HG03520 (cell line): ENCODE measurements at regions not wholly inside any gene's neighbourhood (a gene's known extent, or its start where the extent isn't known, plus 50 kb on each side); places are given as distances from the start of the nearest gene placed in this dataset.

Source experiments
- ATAC-seq: cut with Tn5 transposase; IDR thresholded peaks from one replicate; pipeline ENCODE4 v1.9.1; 2021; ENCODE audit warnings: mild to moderate bottlenecking, moderate library complexity; ENCODE audit not compliant: unreplicated experiment

- no peak for ATAC-seq
These were observed 348.5 kb upstream of the PROK2 start for GRCh38 chr3:72133329-72134011.

GRCh38 chr3:72131899-72132298, 347.0 kb upstream of the PROK2 start:
- no peak for ATAC-seq

GRCh38 chr3:72130565-72130964, 345.6 kb upstream of the PROK2 start:
- ATAC-seq, result no peak

- no peak for ATAC-seq
These were observed 344.6 kb upstream of the PROK2 start for GRCh38 chr3:72129501-72130094.

GRCh38 chr3:72128921-72129320, 344.0 kb upstream of the PROK2 start:
- no peak for ATAC-seq

GRCh38 chr3:72127844-72128243, 342.9 kb upstream of the PROK2 start:
- ATAC-seq, result no peak

GRCh38 chr3:72127224-72127612, 342.3 kb upstream of the PROK2 start:
- ATAC-seq, result no peak

- ATAC-seq, result no peak
These were observed 341.7 kb upstream of the PROK2 start for GRCh38 chr3:72126441-72127223.

GRCh38 chr3:72123908-72124441, 339.0 kb upstream of the PROK2 start:
- no peak for ATAC-seq

- peak; percentile 83 for ATAC-seq
These were observed 336.1 kb upstream of the PROK2 start for GRCh38 chr3:72120806-72121778.

GRCh38 chr3:72120039-72120438, 335.1 kb upstream of the PROK2 start:
- no peak for ATAC-seq

- no peak for ATAC-seq
These were observed 333.7 kb upstream of the PROK2 start for GRCh38 chr3:72118628-72119027.

- no peak for ATAC-seq
These were observed 331.3 kb upstream of the PROK2 start for GRCh38 chr3:72116226-72116625.

GRCh38 chr3:72115307-72115706, 330.4 kb upstream of the PROK2 start:
- no peak for ATAC-seq

- no peak for ATAC-seq
These were observed 329.8 kb upstream of the PROK2 start for GRCh38 chr3:72114773-72115172.

GRCh38 chr3:72113964-72114363, 329.0 kb upstream of the PROK2 start:
- no peak for ATAC-seq

- ATAC-seq, result no peak
These were observed 328.6 kb upstream of the PROK2 start for GRCh38 chr3:72113564-72113963.

GRCh38 chr3:72112435-72112834, 327.5 kb upstream of the PROK2 start:
- ATAC-seq, result no peak

- ATAC-seq, result no peak
These were observed 326.6 kb upstream of the PROK2 start for GRCh38 chr3:72111265-72112205.
